Erythroblast (primary cell): ENCODE measurements at regions not wholly inside any gene's neighbourhood (a gene's known extent, or its start where the extent isn't known, plus 50 kb on each side); places are given as distances from the start of the nearest gene placed in this dataset.
A peak's percentile ranks its signal among the peaks of the same experiment; 100 is the strongest.

Experiments
- DNase-seq, 2 experiments: peaks; one replicate each; lab custom pipeline; 2025; lab: John Stamatoyannopoulos, UW
- GATA1 ChIP-seq: IDR thresholded peaks from 2 replicates; pipeline ENCODE4 v1.6.1; 2011; ENCODE audit warnings: low read depth, mild to moderate bottlenecking, control low read depth, low read length, moderate library complexity
- POLR2A ChIP-seq: IDR thresholded peaks from 2 replicates; pipeline ENCODE4 v1.6.1; 2011; ENCODE audit warnings: mild to moderate bottlenecking, low read length

- TF ChIP-seq POLR2A = no peak
- no peak for TF ChIP-seq GATA1
- no peak for DNase-seq
Measured at GRCh38 chr17:77460514-77461046, 319.8 kb downstream of the SEC14L1 start.

- no peak for DNase-seq
- no peak for TF ChIP-seq POLR2A
- TF ChIP-seq GATA1 = no peak
Measured at GRCh38 chr17:77461277-77462057, 320.7 kb downstream of the SEC14L1 start.

- no peak for DNase-seq
- TF ChIP-seq GATA1 = no peak
- no peak for TF ChIP-seq POLR2A
Measured at GRCh38 chr17:77462090-77462489, 321.3 kb downstream of the SEC14L1 start.

- DNase-seq = no peak
- TF ChIP-seq POLR2A (no peak), GATA1 (no peak)
Measured at GRCh38 chr17:77462553-77463497, 322.1 kb downstream of the SEC14L1 start.

GRCh38 chr17:77464988-77465357, 324.2 kb downstream of the SEC14L1 start:
- no peak for DNase-seq
- no peak for TF ChIP-seq POLR2A
- no peak for TF ChIP-seq GATA1

GRCh38 chr17:77465358-77466041, 324.7 kb downstream of the SEC14L1 start:
- DNase-seq = peak in 1 of 2 experiments; percentile 27

GRCh38 chr17:77466140-77466539, 325.4 kb downstream of the SEC14L1 start:
- no peak for TF ChIP-seq POLR2A
- no peak for TF ChIP-seq GATA1
- DNase-seq = no peak

More at GRCh38 chr17:77465358-77466041, 324.7 kb downstream of the SEC14L1 start:
- no peak for TF ChIP-seq POLR2A
- TF ChIP-seq GATA1 = no peak

- no peak for TF ChIP-seq POLR2A
- no peak for TF ChIP-seq GATA1
Measured at GRCh38 chr17:77466596-77467223, 325.9 kb downstream of the SEC14L1 start.

GRCh38 chr17:77467521-77467920, 326.8 kb downstream of the SEC14L1 start:
- TF ChIP-seq GATA1 (no peak), POLR2A (no peak)
- DNase-seq = no peak

More at GRCh38 chr17:77466596-77467223, 325.9 kb downstream of the SEC14L1 start:
- DNase-seq = no peak

GRCh38 chr17:77468897-77469296, 328.1 kb downstream of the SEC14L1 start:
- TF ChIP-seq POLR2A (no peak), GATA1 (no peak)
- DNase-seq = no peak

GRCh38 chr17:77470330-77470786, 329.6 kb downstream of the SEC14L1 start:
- DNase-seq = no peak
- TF ChIP-seq POLR2A = no peak
- no peak for TF ChIP-seq GATA1
